Prostate gland (tissue), 2 donors: ENCODE measurements at regions not wholly inside any gene's neighbourhood (a gene's known extent, or its start where the extent isn't known, plus 50 kb on each side); places are given as distances from the start of the nearest gene placed in this dataset.

ENCODE experiments used
- POLR2A ChIP-seq: fragments of 450-650 bp; IDR thresholded peaks from one replicate; pipeline ENCODE4 v1.6.1; 2016; ENCODE audit warnings: antibody characterized with exemption, mild to moderate bottlenecking
- TF ChIP-seq, protein P1 (sequence below), 4 experiments: fragments of 200-600 bp in 2 of 4; fragments of 450-650 bp in 2 of 4; sonication (generic) in 2 of 4; IDR thresholded peaks; 1 replicate in 3 of 4; 2 replicates in 1 of 4; pipeline ENCODE4 v1.5.1; 2016 to 2019; ENCODE audit warnings: antibody characterized with exemption in 4 of 4, mild to moderate bottlenecking in 2 of 4, moderate library complexity in 2 of 4

DNA sequence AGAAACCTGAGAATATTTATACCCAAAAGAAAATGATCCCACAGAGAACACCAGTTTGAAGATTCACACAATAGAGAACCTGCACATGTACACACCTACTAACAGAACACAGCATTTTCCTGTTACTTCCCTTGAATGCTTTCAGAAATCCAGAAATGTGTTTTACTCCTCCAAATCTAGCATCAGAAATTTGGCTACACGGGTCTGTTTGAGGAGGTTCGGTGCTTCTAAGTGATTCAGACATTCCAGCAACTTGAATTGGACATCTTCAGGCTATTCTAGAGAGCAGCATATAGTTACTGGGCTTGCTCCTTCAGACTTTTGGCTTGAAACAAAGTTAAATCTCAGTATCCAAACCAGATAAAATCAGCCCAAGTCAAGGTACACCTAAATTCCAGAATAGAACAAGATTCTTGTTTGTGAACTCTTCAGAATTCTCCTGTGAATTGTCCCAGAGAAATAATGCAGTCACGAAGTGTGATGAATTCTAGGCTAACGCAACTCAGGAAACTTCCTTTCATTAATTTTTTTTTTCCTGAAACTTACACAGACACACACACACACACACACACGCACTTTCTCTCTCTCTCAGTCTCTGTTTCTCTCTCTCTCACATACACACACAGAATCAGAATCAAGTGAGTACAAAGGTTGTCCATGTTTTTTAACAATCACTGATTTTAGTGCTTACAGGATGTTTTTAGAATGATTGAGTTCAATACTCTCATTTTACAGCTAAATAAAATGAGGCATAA lies 278.4 kb upstream of the SNX7 start:
- TF ChIP-seq, protein P1, sequence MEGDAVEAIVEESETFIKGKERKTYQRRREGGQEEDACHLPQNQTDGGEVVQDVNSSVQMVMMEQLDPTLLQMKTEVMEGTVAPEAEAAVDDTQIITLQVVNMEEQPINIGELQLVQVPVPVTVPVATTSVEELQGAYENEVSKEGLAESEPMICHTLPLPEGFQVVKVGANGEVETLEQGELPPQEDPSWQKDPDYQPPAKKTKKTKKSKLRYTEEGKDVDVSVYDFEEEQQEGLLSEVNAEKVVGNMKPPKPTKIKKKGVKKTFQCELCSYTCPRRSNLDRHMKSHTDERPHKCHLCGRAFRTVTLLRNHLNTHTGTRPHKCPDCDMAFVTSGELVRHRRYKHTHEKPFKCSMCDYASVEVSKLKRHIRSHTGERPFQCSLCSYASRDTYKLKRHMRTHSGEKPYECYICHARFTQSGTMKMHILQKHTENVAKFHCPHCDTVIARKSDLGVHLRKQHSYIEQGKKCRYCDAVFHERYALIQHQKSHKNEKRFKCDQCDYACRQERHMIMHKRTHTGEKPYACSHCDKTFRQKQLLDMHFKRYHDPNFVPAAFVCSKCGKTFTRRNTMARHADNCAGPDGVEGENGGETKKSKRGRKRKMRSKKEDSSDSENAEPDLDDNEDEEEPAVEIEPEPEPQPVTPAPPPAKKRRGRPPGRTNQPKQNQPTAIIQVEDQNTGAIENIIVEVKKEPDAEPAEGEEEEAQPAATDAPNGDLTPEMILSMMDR (IDR thresholded peaks at IDR 0.05) = no peak
- no peak for TF ChIP-seq POLR2A
